ENCODE measurements at regions not wholly inside any gene's neighbourhood (a gene's known extent, or its start where the extent isn't known, plus 50 kb on each side); places are given as distances from the start of the nearest gene placed in this dataset.

DNA sequence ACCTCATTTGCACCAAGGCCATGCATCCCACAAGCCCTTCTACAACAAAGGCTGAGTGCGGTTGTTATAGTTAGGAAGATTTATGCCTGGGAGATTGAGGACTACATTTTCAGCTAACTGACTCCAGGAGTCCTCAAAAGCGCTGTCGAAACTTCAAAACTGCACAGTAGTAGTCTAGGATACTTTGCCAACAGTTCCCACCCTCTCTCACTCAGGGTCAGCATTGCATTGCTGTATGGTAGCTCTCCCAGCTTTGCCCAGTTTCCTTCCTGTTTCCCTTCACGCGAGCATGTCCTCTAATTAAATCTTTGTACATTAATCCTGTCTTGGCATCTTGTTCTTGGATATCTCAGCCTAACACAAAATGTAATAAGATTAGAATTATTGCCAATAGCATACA lies 420.6 kb upstream of the UBE2E3 start:
- no peaks in the 10 kb centered on the region for H3K27me3 ChIP-seq

GRCh38 chr2:180559038-180559437 lies 421.4 kb upstream of the UBE2E3 start:
- Histone ChIP-seq H3K4me1 (peaks cover 0 to 8% (median 0%) of the 10 kb centered on the region in 3 donors), H3K36me3 (no peaks in the 10 kb centered on the region), H3K4me3 (no peak overlapping the region), H3K27ac (no peak overlapping the region), H3K27me3 (no peaks in the 10 kb centered on the region), H3K9me3 (no peaks in the 10 kb centered on the region)
- intact Hi-C loops (cut with DNase I), result no loop called here
- TF ChIP-seq POLR2A (IDR thresholded peaks at IDR 0.05), result no peak
- TF ChIP-seq CTCF (IDR thresholded peaks at IDR 0.05), result no peak
- DNase-seq, result no peak

More for the DNA sequence above, 420.6 kb upstream of the UBE2E3 start:
- Histone ChIP-seq H3K9me3 (no peaks in the 10 kb centered on the region), H3K27ac (no peak overlapping the region), H3K4me3 (no peak overlapping the region), H3K36me3 (no peaks in the 10 kb centered on the region), H3K4me1 (peaks cover 0 to 8% (median 0%) of the 10 kb centered on the region in 3 donors)
- intact Hi-C loops (cut with DNase I), result no loop called here
- 37 to 41% methylated on average over 5 of the region's 5 CpGs for WGBS, 2 donors
- TF ChIP-seq CTCF (IDR thresholded peaks at IDR 0.05), result no peak
- TF ChIP-seq POLR2A (IDR thresholded peaks at IDR 0.05), result no peak
- no peak for DNase-seq

DNA sequence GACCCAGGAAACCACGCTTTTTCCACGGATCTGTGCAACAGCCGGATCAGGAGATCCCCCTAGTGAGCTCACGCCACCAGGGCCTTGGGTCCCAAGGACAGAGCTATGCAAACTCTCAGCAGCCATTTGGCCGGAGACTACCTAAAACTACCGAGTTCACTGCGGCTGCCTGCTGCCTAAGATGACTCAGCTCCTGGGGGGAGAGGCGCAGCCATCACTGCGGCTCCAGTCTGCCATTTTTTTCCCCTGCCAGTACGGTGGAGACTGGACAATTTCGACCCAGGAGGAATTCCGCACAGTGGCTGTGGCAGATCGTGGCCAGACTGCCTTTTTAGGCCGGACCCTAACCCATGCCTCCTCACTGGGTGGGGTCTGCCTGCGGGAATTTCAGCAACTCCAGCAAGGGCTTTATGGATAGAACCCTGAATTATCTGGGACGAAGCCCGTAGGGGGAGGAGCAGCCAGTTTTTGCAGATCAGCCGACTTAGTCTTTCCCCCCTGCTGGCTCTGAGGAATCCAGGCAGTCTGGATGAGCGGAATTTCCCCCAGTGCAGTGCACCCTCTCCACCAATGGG lies 424.9 kb upstream of the UBE2E3 start:
- H3K27ac ChIP-seq, result no peak overlapping the region

DNA sequence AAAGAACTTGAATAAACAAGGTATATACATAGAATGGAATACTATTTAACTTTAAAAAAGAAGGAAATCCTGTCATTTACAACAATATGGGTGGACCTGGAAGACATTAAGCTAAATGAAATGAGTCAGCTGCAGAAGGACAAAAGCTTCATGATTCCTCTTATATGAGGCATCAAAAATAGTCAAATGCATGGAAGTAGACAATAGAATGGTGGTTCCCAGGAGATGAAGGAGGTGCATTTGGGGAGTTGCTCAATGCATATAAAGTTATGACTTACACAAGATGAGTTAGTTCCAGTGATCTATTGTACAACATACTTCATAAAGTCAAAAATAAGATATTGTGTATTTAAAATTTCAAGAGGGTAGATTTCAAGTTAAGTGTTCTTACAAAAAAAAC lies 426.1 kb upstream of the UBE2E3 start:
- H3K9me3 ChIP-seq, result no peaks in the 10 kb centered on the region
- no peaks in the 10 kb centered on the region for H3K27me3 ChIP-seq
- no peak for DNase-seq
- no peaks in the 10 kb centered on the region for H3K4me1 ChIP-seq
- TF ChIP-seq POLR2A (IDR thresholded peaks at IDR 0.05) (no peak), CTCF (IDR thresholded peaks at IDR 0.05) (no peak)
- H3K27ac ChIP-seq, result no peak overlapping the region
- H3K4me3 ChIP-seq, result no peak overlapping the region
- H3K36me3 ChIP-seq, result no peaks in the 10 kb centered on the region
- intact Hi-C loops (cut with DNase I), result no loop called here

More for the DNA sequence above, 424.9 kb upstream of the UBE2E3 start:
- TF ChIP-seq POLR2A (IDR thresholded peaks at IDR 0.05) (no peak), CTCF (IDR thresholded peaks at IDR 0.05) (no peak)
- no peak for DNase-seq
- intact Hi-C loops (cut with DNase I), result no loop called here
- no peaks in the 10 kb centered on the region for H3K4me1 ChIP-seq
- H3K36me3 ChIP-seq, result no peaks in the 10 kb centered on the region
- H3K9me3 ChIP-seq, result no peaks in the 10 kb centered on the region
- H3K27me3 ChIP-seq, result no peaks in the 10 kb centered on the region
- WGBS, 2 donors, result 91 to 95% methylated on average over 7 to 9 of the region's 19 CpGs
- no peak overlapping the region for H3K4me3 ChIP-seq

GRCh38 chr2:180553094-180553715 lies 427.2 kb upstream of the UBE2E3 start:
- no peak for DNase-seq
- H3K9me3 ChIP-seq, result no peaks in the 10 kb centered on the region
- no peaks in the 10 kb centered on the region for H3K27me3 ChIP-seq
- TF ChIP-seq POLR2A (IDR thresholded peaks at IDR 0.05), result no peak
- TF ChIP-seq CTCF (IDR thresholded peaks at IDR 0.05), result no peak
- no peak overlapping the region for H3K27ac ChIP-seq
- no peak overlapping the region for H3K4me3 ChIP-seq
- no peaks in the 10 kb centered on the region for H3K4me1 ChIP-seq
- intact Hi-C loops (cut with DNase I), result no loop called here
- H3K36me3 ChIP-seq, result no peaks in the 10 kb centered on the region
